Tibial nerve (tissue), 4 donors: ENCODE measurements at regions not wholly inside any gene's neighbourhood (a gene's known extent, or its start where the extent isn't known, plus 50 kb on each side); places are given as distances from the start of the nearest gene placed in this dataset.

Experiments used
- DNase-seq, 2 donors: peaks; one replicate each; pipeline ENCODE4 v3.0.0-alpha.2; 2019; ENCODE audit warnings: low spot score in 2 of 2
- H3K27ac ChIP-seq, 4 donors: fragments of 200-600 bp; sonication (generic) in 3 of 4; one replicate each; pipeline ENCODE4 v1.5.1; 2017 to 2019; ENCODE audit warnings: mild to moderate bottlenecking in 1 of 4
- H3K27me3 ChIP-seq, 2 donors: fragments of 200-600 bp; sonication (generic) in 1 of 2; one replicate each; pipeline versions ENCODE4 v1.5.1 to v1.6.0; 2017 to 2019
- H3K36me3 ChIP-seq, 3 donors: fragments of 200-600 bp; sonication (generic); one replicate each; pipeline ENCODE4 v1.5.1; 2018 to 2019
- H3K4me1 ChIP-seq, 4 donors: fragments of 200-600 bp; sonication (generic) in 3 of 4; one replicate each; pipeline ENCODE4 v1.5.1; 2017 to 2019
- H3K4me3 ChIP-seq, 4 donors: fragments of 200-600 bp; sonication (generic) in 3 of 4; one replicate each; pipeline ENCODE4 v1.5.1; 2017 to 2019; ENCODE audit warnings: mild to moderate bottlenecking in 1 of 4, moderate library complexity in 1 of 4
- H3K9me3 ChIP-seq, 4 donors: fragments of 200-600 bp; sonication (generic) in 3 of 4; one replicate each; pipeline ENCODE4 v1.5.1; 2017 to 2019
- CTCF ChIP-seq, 5 experiments: fragments of 200-600 bp in 3 of 5; fragments of 450-650 bp in 2 of 5; sonication (generic) in 3 of 5; IDR thresholded peaks; one replicate each; pipeline ENCODE4 v1.5.1; 2016 to 2019; ENCODE audit warnings: antibody characterized with exemption in 5 of 5, mild to moderate bottlenecking in 3 of 5, moderate library complexity in 2 of 5
- EP300 ChIP-seq, 2 donors: sonication (generic); formaldehyde crosslinking; IDR thresholded peaks; one replicate each; pipeline ENCODE4 v1.6.1; 2017; ENCODE audit warnings: antibody characterized with exemption in 2 of 2, mild to moderate bottlenecking in 1 of 2
- POLR2A ChIP-seq, 2 donors: fragments of 450-650 bp; IDR thresholded peaks; one replicate each; pipeline ENCODE4 v1.6.1; 2017; ENCODE audit warnings: antibody characterized with exemption in 2 of 2, mild to moderate bottlenecking in 2 of 2, moderate library complexity in 2 of 2
- WGBS, 2 donors: methylation state at CpG; one replicate each; pipeline ENCODE4 v1.1.5; 2018; 5-methylcytosine and 5-hydroxymethylcytosine counted together

GRCh38 chr3:163273694-163274093 lies 1777.1 kb downstream of the OTOL1 start:
- Histone ChIP-seq H3K27ac (no peak overlapping the region), H3K4me1 (no peaks in the 10 kb centered on the region), H3K4me3 (no peak overlapping the region), H3K36me3 (no peaks in the 10 kb centered on the region), H3K9me3 (no peaks in the 10 kb centered on the region), H3K27me3 (no peaks in the 10 kb centered on the region)
- DNase-seq = no peak
- TF ChIP-seq EP300 (IDR thresholded peaks at IDR 0.05) (no peak), POLR2A (IDR thresholded peaks at IDR 0.05) (no peak), CTCF (IDR thresholded peaks at IDR 0.05) (no peak)
- WGBS, 2 donors = 81 to 86% methylated on average over 2 of the region's 2 CpGs

DNA sequence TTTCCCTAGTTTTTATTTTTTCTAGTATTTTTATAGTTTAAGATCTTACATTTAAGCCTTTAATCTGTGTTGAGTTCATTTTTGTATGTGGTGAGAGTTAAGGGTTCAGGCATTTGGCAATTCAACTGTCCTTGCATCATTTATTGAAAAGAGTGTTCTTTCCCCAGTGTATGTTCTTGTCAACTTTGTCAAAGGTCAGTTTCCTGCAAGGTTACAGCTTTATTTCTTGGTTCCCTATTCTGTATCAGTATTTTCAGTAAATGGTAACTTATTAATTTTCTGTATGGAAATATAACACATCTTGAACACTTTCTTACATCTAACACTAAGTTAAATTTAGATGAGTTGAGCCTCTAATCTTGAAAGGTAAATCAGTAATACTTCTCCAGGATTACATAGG lies 1770.1 kb downstream of the OTOL1 start:
- H3K36me3 ChIP-seq = no peaks in the 10 kb centered on the region
- H3K4me3 ChIP-seq = no peak overlapping the region
- H3K4me1 ChIP-seq = no peaks in the 10 kb centered on the region
- no peak for TF ChIP-seq CTCF (IDR thresholded peaks at IDR 0.05)
- TF ChIP-seq POLR2A (IDR thresholded peaks at IDR 0.05) = no peak
- no peak for TF ChIP-seq EP300 (IDR thresholded peaks at IDR 0.05)
- no peaks in the 10 kb centered on the region for H3K9me3 ChIP-seq
- H3K27me3 ChIP-seq = no peaks in the 10 kb centered on the region
- DNase-seq = no peak
- no peak overlapping the region for H3K27ac ChIP-seq

DNA sequence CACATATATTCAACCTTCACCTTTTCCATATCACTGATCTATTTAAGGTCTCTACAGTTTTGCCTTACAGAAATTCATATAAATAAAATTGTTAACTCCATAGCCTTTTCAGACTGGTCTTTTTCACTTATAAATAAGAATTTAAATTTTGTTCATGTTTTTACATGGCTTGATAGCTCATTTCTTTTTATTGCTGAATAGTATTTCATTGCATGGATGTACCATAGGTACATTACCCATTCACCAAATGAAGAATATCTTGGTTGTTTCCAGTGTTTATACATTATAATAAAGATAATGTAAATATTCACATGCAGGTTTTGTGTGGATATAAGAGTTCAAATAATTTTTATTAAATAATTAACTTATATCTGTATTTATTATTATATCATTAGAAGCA lies 1765.0 kb downstream of the OTOL1 start:
- H3K4me3 ChIP-seq = no peak overlapping the region
- no peak overlapping the region for H3K27ac ChIP-seq
- H3K4me1 ChIP-seq = no peaks in the 10 kb centered on the region
- DNase-seq = no peak
- TF ChIP-seq POLR2A (IDR thresholded peaks at IDR 0.05) (no peak), CTCF (IDR thresholded peaks at IDR 0.05) (no peak), EP300 (IDR thresholded peaks at IDR 0.05) (no peak)
- peaks cover 0 to 4% (median 0%) of the 10 kb centered on the region in 4 donors for H3K9me3 ChIP-seq
- no peaks in the 10 kb centered on the region for H3K36me3 ChIP-seq
- no peaks in the 10 kb centered on the region for H3K27me3 ChIP-seq

DNA sequence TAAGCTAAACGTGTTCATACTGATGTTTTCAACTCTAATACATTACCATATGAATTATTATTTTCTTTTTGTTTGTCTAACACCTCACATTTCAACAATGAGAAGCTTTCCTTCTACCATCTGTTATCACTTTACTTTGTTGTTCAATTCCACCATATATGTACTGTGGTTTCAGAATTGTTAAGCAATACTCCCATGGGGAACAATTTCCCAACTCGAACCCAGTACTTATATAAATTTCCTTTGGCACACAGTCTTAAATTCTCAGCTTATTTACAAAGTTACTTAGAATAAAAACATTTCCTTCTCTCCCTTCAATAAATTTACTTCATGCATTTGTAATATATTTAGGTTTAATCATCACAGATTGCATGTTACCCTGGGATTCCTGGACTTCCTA lies 1764.4 kb downstream of the OTOL1 start:
- Histone ChIP-seq H3K4me3 (no peak overlapping the region), H3K4me1 (no peaks in the 10 kb centered on the region), H3K9me3 (peaks cover 0 to 4% (median 0%) of the 10 kb centered on the region in 4 donors), H3K27me3 (no peaks in the 10 kb centered on the region), H3K36me3 (no peaks in the 10 kb centered on the region), H3K27ac (no peak overlapping the region)
- TF ChIP-seq CTCF (IDR thresholded peaks at IDR 0.05) (no peak), EP300 (IDR thresholded peaks at IDR 0.05) (no peak), POLR2A (IDR thresholded peaks at IDR 0.05) (no peak)
- WGBS, 2 donors = 59 to 60% methylated on average over 2 of the region's 2 CpGs
- DNase-seq = no peak

GRCh38 chr3:163218336-163218735 lies 1721.7 kb downstream of the OTOL1 start:
- H3K4me1 ChIP-seq = no peaks in the 10 kb centered on the region
- H3K27me3 ChIP-seq = no peaks in the 10 kb centered on the region
- no peak for TF ChIP-seq EP300 (IDR thresholded peaks at IDR 0.05)
- TF ChIP-seq POLR2A (IDR thresholded peaks at IDR 0.05) = no peak
- no peak for TF ChIP-seq CTCF (IDR thresholded peaks at IDR 0.05)
- WGBS, 2 donors = 90 to 100% methylated on average over 2 of the region's 2 CpGs
- no peak for DNase-seq
- no peak overlapping the region for H3K27ac ChIP-seq
- H3K36me3 ChIP-seq = no peaks in the 10 kb centered on the region
- H3K9me3 ChIP-seq = no peaks in the 10 kb centered on the region
- H3K4me3 ChIP-seq = no peak overlapping the region
